HL-60 (cell line): ENCODE measurements at regions not wholly inside any gene's neighbourhood (a gene's known extent, or its start where the extent isn't known, plus 50 kb on each side); places are given as distances from the start of the nearest gene placed in this dataset.

Experiments
- POLR2AphosphoS5 ChIP-seq: IDR thresholded peaks from 2 replicates; pipeline ENCODE4 v1.6.1; 2012; ENCODE audit warnings: low read depth
- SPI1 ChIP-seq: IDR thresholded peaks from 2 replicates; pipeline ENCODE4 v1.6.1; 2012; ENCODE audit warnings: low read depth, mild to moderate bottlenecking, borderline replicate concordance
- TF ChIP-seq, protein P1 (sequence below): IDR thresholded peaks from one replicate; pipeline ENCODE4 v1.5.1; 2011; ENCODE audit warnings: low read length, control low read depth, inconsistent platforms; ENCODE audit not compliant: insufficient read depth

DNA sequence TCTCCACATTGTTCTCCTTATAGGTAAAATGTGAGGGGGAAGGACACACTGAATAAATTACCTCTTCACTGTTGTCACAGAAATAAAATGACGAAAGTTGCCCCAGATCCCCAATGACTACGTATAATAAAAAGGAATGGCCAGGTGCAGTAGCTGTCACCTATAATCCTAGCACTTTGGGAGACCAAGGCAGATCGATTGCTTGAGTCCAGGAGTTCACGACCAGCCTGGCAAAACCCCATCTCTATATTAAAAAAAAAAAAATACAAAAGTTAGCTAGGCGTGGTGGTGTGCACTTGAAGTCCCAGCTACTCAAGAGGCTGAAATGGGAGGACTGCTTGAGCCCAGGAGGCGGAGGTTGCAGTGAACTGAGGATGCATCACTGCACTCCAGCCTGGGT lies 82.2 kb upstream of the APC start:
- TF ChIP-seq SPI1 (no peak), POLR2AphosphoS5 (no peak)
- TF ChIP-seq, protein P1, sequence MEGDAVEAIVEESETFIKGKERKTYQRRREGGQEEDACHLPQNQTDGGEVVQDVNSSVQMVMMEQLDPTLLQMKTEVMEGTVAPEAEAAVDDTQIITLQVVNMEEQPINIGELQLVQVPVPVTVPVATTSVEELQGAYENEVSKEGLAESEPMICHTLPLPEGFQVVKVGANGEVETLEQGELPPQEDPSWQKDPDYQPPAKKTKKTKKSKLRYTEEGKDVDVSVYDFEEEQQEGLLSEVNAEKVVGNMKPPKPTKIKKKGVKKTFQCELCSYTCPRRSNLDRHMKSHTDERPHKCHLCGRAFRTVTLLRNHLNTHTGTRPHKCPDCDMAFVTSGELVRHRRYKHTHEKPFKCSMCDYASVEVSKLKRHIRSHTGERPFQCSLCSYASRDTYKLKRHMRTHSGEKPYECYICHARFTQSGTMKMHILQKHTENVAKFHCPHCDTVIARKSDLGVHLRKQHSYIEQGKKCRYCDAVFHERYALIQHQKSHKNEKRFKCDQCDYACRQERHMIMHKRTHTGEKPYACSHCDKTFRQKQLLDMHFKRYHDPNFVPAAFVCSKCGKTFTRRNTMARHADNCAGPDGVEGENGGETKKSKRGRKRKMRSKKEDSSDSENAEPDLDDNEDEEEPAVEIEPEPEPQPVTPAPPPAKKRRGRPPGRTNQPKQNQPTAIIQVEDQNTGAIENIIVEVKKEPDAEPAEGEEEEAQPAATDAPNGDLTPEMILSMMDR = no peak
